Esophagus mucosa (tissue), 1 donor: ENCODE measurements at regions not wholly inside any gene's neighbourhood (a gene's known extent, or its start where the extent isn't known, plus 50 kb on each side); places are given as distances from the start of the nearest gene placed in this dataset.
"Not testable (repeated sequence)": the region's sequence is repeated elsewhere in the genome, so short reads cannot be mapped to it uniquely, and the experiment has no call there.

Experiments
- ATAC-seq: fragments of 200-7000 bp; cut with Tn5 transposase; one replicate; pipeline ENCODE4 v1.9.1; 2020
- donor health status: DM: yes; HTN: yes; CAD: no.

- ATAC-seq = no peak
Measured at GRCh38 chr19:28400953-28401671, 811.8 kb downstream of the UQCRFS1 start.

GRCh38 chr19:28399187-28399586 is 813.8 kb downstream of the UQCRFS1 start:
- no peak for ATAC-seq

GRCh38 chr19:28397800-28398199 is 815.2 kb downstream of the UQCRFS1 start:
- no peak for ATAC-seq

- ATAC-seq = no peak
Measured at GRCh38 chr19:28397306-28397705, 815.6 kb downstream of the UQCRFS1 start.

GRCh38 chr19:28396287-28396831 is 816.6 kb downstream of the UQCRFS1 start:
- ATAC-seq = no peak

GRCh38 chr19:28394725-28395124 is 818.2 kb downstream of the UQCRFS1 start:
- no peak for ATAC-seq

GRCh38 chr19:28393574-28394336 is 819.2 kb downstream of the UQCRFS1 start:
- no peak for ATAC-seq

- ATAC-seq = no peak
Measured at GRCh38 chr19:28388988-28389387, 824.0 kb downstream of the UQCRFS1 start.

- no peak for ATAC-seq
Measured at GRCh38 chr19:28387507-28387906, 825.4 kb downstream of the UQCRFS1 start.

GRCh38 chr19:28386470-28386869 is 826.5 kb downstream of the UQCRFS1 start:
- ATAC-seq = no peak

- ATAC-seq = no peak
Measured at GRCh38 chr19:28386066-28386465, 826.9 kb downstream of the UQCRFS1 start.

GRCh38 chr19:28377077-28377476 is 835.9 kb downstream of the UQCRFS1 start:
- ATAC-seq = no peak

GRCh38 chr19:28374971-28375370 is 838.0 kb downstream of the UQCRFS1 start:
- ATAC-seq = no peak

- no peak for ATAC-seq
Measured at GRCh38 chr19:28372576-28373247, 840.2 kb downstream of the UQCRFS1 start.

GRCh38 chr19:28367146-28367545 is 845.8 kb downstream of the UQCRFS1 start:
- no peak for ATAC-seq

- no peak for ATAC-seq
Measured at GRCh38 chr19:28363254-28363653, 849.7 kb downstream of the UQCRFS1 start.

GRCh38 chr19:28359431-28360414 is 853.2 kb downstream of the UQCRFS1 start:
- ATAC-seq = no peak

GRCh38 chr19:28358633-28359032 is 854.3 kb downstream of the UQCRFS1 start:
- no peak for ATAC-seq

GRCh38 chr19:28351761-28352160 is 861.2 kb downstream of the UQCRFS1 start:
- no peak for ATAC-seq

GRCh38 chr19:28351321-28351720 is 861.6 kb downstream of the UQCRFS1 start:
- not testable (repeated sequence) for ATAC-seq

- no peak for ATAC-seq
Measured at GRCh38 chr19:28350673-28351072, 862.3 kb downstream of the UQCRFS1 start.

GRCh38 chr19:28350037-28350436 is 862.9 kb downstream of the UQCRFS1 start:
- no peak for ATAC-seq
